ENCODE measurements at regions not wholly inside any gene's neighbourhood (a gene's known extent, or its start where the extent isn't known, plus 50 kb on each side); places are given as distances from the start of the nearest gene placed in this dataset.

GRCh38 chr13:79799059-79799867, 318.3 kb downstream of the NDFIP2 start:
- Mint-ChIP-seq H3K4me3 (no peak overlapping the region), H3K27ac (no peak overlapping the region), H3K4me1 (peaks cover 0 to 8% (median 3%) of the 10 kb centered on the region in 3 donors), H3K27me3 (no peaks in the 10 kb centered on the region), H3K36me3 (no peaks in the 10 kb centered on the region), H3K9me3 (no peaks in the 10 kb centered on the region)

GRCh38 chr13:79796136-79796535, 315.2 kb downstream of the NDFIP2 start:
- Mint-ChIP-seq H3K4me1 (no peaks in the 10 kb centered on the region), H3K27ac (no peak overlapping the region), H3K27me3 (no peaks in the 10 kb centered on the region), H3K36me3 (no peaks in the 10 kb centered on the region), H3K4me3 (no peak overlapping the region), H3K9me3 (no peaks in the 10 kb centered on the region)

GRCh38 chr13:79794931-79795330, 314.0 kb downstream of the NDFIP2 start:
- no peaks in the 10 kb centered on the region for H3K9me3 Mint-ChIP-seq
- H3K27me3 Mint-ChIP-seq, result no peaks in the 10 kb centered on the region
- H3K4me3 Mint-ChIP-seq, result no peak overlapping the region
- H3K36me3 Mint-ChIP-seq, result no peaks in the 10 kb centered on the region
- H3K27ac Mint-ChIP-seq, result no peak overlapping the region
- H3K4me1 Mint-ChIP-seq, result no peaks in the 10 kb centered on the region

- Mint-ChIP-seq H3K9me3 (no peaks in the 10 kb centered on the region), H3K36me3 (no peaks in the 10 kb centered on the region), H3K4me1 (no peaks in the 10 kb centered on the region), H3K4me3 (no peak overlapping the region), H3K27ac (no peak overlapping the region), H3K27me3 (no peaks in the 10 kb centered on the region)
Measured at GRCh38 chr13:79792716-79793115, 311.8 kb downstream of the NDFIP2 start.

GRCh38 chr13:79791471-79792042, 310.6 kb downstream of the NDFIP2 start:
- Mint-ChIP-seq H3K27me3 (no peaks in the 10 kb centered on the region), H3K9me3 (no peaks in the 10 kb centered on the region), H3K36me3 (no peaks in the 10 kb centered on the region), H3K4me3 (no peak overlapping the region), H3K27ac (no peak overlapping the region), H3K4me1 (no peaks in the 10 kb centered on the region)

- no peaks in the 10 kb centered on the region for H3K27me3 Mint-ChIP-seq
- no peaks in the 10 kb centered on the region for H3K9me3 Mint-ChIP-seq
- H3K4me1 Mint-ChIP-seq, result no peaks in the 10 kb centered on the region
- no peak overlapping the region for H3K27ac Mint-ChIP-seq
- no peaks in the 10 kb centered on the region for H3K36me3 Mint-ChIP-seq
- no peak overlapping the region for H3K4me3 Mint-ChIP-seq
Measured at GRCh38 chr13:79786176-79786575, 305.2 kb downstream of the NDFIP2 start.

GRCh38 chr13:79782541-79783205, 301.7 kb downstream of the NDFIP2 start:
- Mint-ChIP-seq H3K27me3 (no peaks in the 10 kb centered on the region), H3K4me1 (no peaks in the 10 kb centered on the region), H3K4me3 (no peak overlapping the region), H3K27ac (no peak overlapping the region), H3K9me3 (no peaks in the 10 kb centered on the region), H3K36me3 (no peaks in the 10 kb centered on the region)

- Mint-ChIP-seq H3K4me3 (no peak overlapping the region), H3K9me3 (no peaks in the 10 kb centered on the region), H3K4me1 (no peaks in the 10 kb centered on the region), H3K27ac (no peak overlapping the region), H3K27me3 (no peaks in the 10 kb centered on the region), H3K36me3 (no peaks in the 10 kb centered on the region)
Measured at GRCh38 chr13:79781829-79782540, 301.0 kb downstream of the NDFIP2 start.

GRCh38 chr13:79780240-79780639, 299.3 kb downstream of the NDFIP2 start:
- Mint-ChIP-seq H3K9me3 (no peaks in the 10 kb centered on the region), H3K36me3 (no peaks in the 10 kb centered on the region), H3K4me1 (no peaks in the 10 kb centered on the region), H3K27ac (no peak overlapping the region), H3K4me3 (no peak overlapping the region), H3K27me3 (no peaks in the 10 kb centered on the region)

- Mint-ChIP-seq H3K27ac (no peak overlapping the region), H3K4me3 (no peak overlapping the region), H3K36me3 (no peaks in the 10 kb centered on the region), H3K4me1 (no peaks in the 10 kb centered on the region), H3K27me3 (no peaks in the 10 kb centered on the region), H3K9me3 (no peaks in the 10 kb centered on the region)
Measured at GRCh38 chr13:79779761-79780160, 298.8 kb downstream of the NDFIP2 start.

GRCh38 chr13:79778741-79779460, 297.9 kb downstream of the NDFIP2 start:
- Mint-ChIP-seq H3K27ac (no peak overlapping the region), H3K27me3 (no peaks in the 10 kb centered on the region), H3K36me3 (no peaks in the 10 kb centered on the region), H3K9me3 (no peaks in the 10 kb centered on the region), H3K4me3 (no peak overlapping the region), H3K4me1 (no peaks in the 10 kb centered on the region)

GRCh38 chr13:79777504-79777903, 296.5 kb downstream of the NDFIP2 start:
- no peaks in the 10 kb centered on the region for H3K9me3 Mint-ChIP-seq

GRCh38 chr13:79776531-79777295, 295.8 kb downstream of the NDFIP2 start:
- Mint-ChIP-seq H3K4me1 (no peaks in the 10 kb centered on the region), H3K36me3 (no peaks in the 10 kb centered on the region), H3K4me3 (no peak overlapping the region), H3K27ac (no peak overlapping the region), H3K27me3 (no peaks in the 10 kb centered on the region), H3K9me3 (peaks cover 0 to under 1% (median under 1%) of the 10 kb centered on the region in 3 donors)

More at GRCh38 chr13:79777504-79777903, 296.5 kb downstream of the NDFIP2 start:
- no peak overlapping the region for H3K27ac Mint-ChIP-seq
- H3K4me3 Mint-ChIP-seq, result no peak overlapping the region
- no peaks in the 10 kb centered on the region for H3K4me1 Mint-ChIP-seq
- H3K36me3 Mint-ChIP-seq, result no peaks in the 10 kb centered on the region
- no peaks in the 10 kb centered on the region for H3K27me3 Mint-ChIP-seq

- Mint-ChIP-seq H3K27ac (no peak overlapping the region), H3K4me1 (no peaks in the 10 kb centered on the region), H3K4me3 (no peak overlapping the region), H3K36me3 (no peaks in the 10 kb centered on the region), H3K9me3 (peaks cover 0 to 5% (median 4%) of the 10 kb centered on the region in 3 donors), H3K27me3 (no peaks in the 10 kb centered on the region)
Measured at GRCh38 chr13:79775830-79776229, 294.9 kb downstream of the NDFIP2 start.

Measured in IgD-negative memory B cell (primary cell).